NCI-H1092 treated with DMSO at 0.1 percent for 48 hours (cell line): ENCODE measurements at regions not wholly inside any gene's neighbourhood (a gene's known extent, or its start where the extent isn't known, plus 50 kb on each side); places are given as distances from the start of the nearest gene placed in this dataset.

Experiments used
- DNase-seq: peaks from one replicate; lab custom pipeline; 2025; lab: John Stamatoyannopoulos, UW

DNA sequence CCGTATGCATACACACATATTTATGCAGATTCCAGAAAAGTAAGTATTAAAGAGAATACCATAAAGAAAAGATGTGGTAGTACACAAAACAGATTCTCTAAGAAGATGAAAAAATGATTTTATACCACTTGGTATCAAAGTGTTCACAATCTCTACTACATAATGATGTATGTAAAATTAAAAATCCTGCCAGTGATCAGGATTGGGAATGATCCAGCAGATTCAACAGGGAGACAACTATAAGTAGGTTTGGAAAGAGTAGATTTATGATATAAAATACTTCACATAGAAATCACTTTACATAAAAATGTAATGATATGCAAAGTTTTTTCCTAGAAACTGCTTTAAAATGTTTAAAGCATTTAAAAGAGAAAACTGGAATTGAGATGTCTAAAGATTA, 447.0 kb downstream of the CNTNAP4 start:
- DNase-seq, result no peak

DNA sequence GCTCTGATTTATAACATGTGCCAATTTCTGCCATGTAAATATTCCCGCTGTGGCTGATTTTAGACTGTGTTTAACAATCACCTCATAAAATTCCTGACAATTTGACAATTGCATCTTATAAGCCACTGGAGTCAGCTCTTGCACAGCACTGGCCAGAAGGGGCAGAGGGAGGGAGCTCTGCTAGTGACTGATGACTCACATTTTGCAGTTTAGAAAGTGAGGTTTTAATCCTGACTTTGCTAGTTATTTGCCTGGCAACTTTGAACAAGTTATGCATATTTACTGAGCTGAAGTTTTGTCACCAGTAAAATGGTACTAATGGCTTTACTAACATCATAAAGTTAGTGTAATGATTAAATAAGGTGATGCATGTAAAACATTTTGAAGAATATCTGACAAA, 452.3 kb downstream of the CNTNAP4 start:
- DNase-seq, result no peak

GRCh38 chr16:76732894-76733293, 455.7 kb downstream of the CNTNAP4 start:
- no peak for DNase-seq

DNA sequence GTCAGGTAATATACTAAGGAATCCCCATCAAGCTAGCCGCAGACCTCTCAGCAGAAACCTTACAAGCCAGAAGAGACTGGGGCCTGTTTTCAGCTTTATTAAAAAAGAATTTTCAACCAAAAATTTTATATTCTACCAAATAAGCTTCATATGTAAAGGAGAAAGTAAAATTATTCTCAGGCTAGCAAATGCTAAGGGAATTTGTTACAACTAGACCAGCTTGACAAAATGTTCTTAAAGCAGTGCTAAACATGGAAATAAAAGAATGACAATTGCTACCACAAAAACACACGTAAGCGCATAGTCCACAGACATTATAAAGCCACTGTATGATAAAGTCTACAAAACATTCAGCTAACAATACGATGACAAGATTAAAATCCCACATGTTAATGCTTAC, 449.4 kb upstream of the MON1B start:
- no peak for DNase-seq

- DNase-seq, result peak; percentile 15
Measured at GRCh38 chr16:76748461-76749348, 442.3 kb upstream of the MON1B start.

- DNase-seq, result no peak
Measured at GRCh38 chr16:76749780-76750375, 441.1 kb upstream of the MON1B start.

DNA sequence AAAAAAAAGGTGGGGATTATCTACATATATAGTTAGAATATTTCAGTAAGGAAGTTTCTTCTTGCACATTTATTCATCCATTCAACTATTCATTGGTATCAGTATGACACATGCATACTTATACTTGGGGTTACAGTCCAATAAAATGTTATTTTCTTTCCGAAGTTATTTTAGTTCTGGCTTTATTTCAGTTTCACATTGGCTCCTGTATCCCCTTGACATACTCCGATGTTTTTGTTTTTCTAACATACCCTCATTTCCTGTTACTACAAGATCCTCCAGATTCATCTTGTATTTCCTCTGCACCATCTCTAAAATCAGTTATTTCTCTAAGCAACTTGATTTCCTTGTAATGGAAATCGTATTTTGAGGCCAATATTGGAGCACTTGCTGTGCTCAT, 435.5 kb upstream of the MON1B start:
- no peak for DNase-seq

DNA sequence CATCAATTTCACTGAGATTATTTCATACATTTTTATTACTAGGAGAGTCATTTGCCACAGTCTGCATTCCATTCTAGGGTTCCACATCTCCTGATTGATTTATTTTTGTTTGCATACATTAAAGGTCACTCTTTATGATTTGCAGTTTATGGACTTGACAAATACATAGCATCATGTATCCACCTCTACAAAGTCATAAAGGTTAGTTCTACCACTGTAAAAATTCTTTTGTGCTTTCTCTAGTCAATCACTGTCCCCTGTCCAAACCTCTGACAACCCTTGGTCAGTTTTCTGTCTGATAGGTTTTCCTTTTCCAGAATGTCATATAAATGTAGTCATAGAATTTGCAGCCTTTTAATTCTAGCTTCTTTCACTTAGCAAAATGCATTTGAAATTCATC, 434.6 kb upstream of the MON1B start:
- no peak for DNase-seq

DNA sequence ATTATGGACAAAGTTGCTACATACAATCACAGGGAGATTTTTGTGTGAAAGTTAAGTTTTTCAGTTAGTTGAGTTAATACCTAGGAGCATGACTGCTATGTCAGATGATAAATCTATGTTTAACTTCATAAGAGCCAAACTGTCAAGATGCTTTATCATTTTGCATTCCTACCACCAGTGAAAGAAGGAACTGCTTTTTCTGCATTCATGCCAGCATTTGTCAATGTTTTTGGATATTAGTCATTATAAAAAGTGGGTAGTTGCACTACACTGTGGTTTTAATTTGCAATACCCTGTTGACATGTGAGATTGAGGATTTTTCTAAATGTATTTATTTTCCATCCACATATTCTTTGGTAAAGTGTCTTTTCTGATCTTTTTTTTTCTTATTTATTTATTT, 434.0 kb upstream of the MON1B start:
- no peak for DNase-seq

DNA sequence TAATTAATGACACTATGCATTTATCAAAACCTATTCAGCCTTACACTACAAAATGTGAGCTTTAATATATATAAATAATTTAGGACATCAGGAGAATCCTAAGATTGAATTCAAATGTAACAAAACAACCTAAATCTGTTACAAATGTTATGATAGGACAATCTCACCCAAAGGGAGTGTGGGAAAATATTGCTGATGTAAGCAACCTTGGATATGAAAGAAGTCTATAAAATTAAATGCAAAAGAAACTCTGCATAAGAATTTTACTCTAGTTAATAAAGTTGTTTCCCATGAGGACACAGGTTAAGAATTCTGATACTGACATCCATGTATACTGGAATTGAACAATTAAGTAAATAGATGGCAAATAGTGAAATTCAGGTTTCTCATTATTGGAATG, 424.5 kb upstream of the MON1B start:
- no peak for DNase-seq

DNA sequence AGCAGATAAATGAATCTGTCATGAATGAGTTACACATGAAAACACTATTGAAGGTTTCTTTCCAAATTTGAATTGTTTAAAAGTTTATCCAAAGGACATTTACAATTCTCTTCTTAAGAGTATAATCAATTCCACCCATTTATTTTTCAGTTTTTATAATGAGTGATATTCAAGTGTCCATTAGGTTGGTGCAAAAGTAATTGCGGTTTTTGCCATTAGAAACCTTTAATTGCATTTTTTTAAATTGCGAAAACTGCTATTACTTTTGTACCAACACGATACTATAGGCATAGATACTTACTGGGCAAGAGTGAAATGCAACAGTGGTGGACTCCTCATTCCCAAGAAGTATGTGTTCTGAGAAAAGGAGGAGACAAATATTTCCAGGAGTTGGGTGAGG, 422.7 kb upstream of the MON1B start:
- DNase-seq, result no peak

- no peak for DNase-seq
Measured at GRCh38 chr16:76768948-76769347, 422.0 kb upstream of the MON1B start.

DNA sequence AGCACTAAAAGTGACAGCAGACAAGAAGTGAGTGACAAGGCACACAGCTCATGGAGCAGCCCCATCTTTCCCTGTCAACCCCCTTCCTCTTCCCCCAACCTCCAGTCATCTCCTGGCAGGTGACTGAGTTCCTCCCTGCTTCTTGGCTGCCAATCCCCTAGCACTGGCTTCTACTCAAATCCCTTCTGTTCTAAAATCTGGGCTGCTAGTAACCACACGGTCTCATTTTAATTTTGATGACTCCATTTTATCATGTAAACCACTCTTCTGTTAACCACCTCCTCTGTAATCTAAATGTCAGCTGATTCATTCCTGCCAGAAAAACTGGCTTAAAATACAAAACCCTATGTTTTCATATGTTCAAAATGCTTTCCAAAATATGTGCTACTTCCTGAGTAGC, 419.8 kb upstream of the MON1B start:
- DNase-seq, result no peak

- DNase-seq, result no peak
Measured at GRCh38 chr16:76777721-76778465, 413.1 kb upstream of the MON1B start.

DNA sequence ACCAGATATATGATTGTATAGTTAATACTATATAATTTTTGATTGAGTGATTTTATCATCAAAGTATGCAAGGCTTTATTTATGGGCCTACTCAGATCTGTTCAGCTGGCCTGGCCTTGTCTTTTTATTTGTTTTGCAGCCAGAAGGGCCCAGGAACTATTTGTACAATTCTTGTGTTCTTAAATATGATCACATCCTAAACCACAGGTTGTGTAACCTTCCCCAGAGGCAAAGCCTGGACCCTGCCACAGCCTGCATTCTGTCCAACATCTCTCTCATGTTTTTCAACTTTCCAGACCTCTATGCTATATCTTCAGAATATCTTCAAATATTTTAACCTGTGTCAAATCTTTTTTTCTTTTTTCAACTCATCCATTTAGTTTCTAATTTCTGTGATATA, 410.4 kb upstream of the MON1B start:
- DNase-seq, result no peak

GRCh38 chr16:76784530-76784929, 406.5 kb upstream of the MON1B start:
- DNase-seq, result no peak

DNA sequence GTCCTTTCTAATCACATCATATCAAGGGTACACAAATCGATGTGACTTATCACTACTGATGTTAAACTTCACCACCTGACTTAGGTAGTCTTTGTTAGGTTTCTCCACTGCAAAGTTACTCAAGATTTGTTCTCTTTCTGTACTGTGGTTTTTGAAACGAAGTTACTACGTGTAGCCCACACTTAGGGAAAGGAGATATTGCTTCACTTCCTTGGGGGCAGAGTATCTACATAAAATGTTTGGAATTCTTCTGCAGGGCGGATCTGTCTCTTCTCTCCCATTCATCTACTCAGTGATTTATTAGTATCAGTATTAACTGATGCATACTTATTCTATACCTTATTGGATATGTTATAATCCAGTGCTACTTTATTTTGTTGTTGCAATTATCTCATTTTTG, 403.6 kb upstream of the MON1B start:
- DNase-seq, result no peak

DNA sequence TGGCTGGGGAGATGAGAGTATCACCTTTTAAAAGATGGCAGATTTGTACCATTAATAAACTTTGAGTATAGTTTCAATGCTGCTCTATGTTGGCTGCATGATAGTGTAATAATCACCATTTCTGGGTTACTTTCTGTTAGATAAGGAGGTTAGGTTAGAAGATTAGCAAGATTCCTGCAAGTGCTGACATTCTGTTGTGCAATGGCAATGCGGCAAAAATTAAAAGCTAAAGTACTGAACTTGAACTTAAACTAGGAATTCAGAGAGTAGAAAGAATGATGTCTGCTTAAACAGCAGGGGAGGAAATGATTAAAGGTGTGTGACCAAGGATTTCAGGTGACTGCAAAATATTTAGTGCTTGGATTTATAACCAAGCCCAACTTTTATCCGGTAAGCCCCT, 399.8 kb upstream of the MON1B start:
- DNase-seq, result no peak

GRCh38 chr16:76796416-76796815, 394.6 kb upstream of the MON1B start:
- DNase-seq, result no peak

- DNase-seq, result no peak
Measured at GRCh38 chr16:76796978-76797377, 394.0 kb upstream of the MON1B start.

- no peak for DNase-seq
Measured at GRCh38 chr16:76797457-76797856, 393.5 kb upstream of the MON1B start.

- no peak for DNase-seq
Measured at GRCh38 chr16:76800196-76800595, 390.8 kb upstream of the MON1B start.

GRCh38 chr16:76801357-76801756, 389.6 kb upstream of the MON1B start:
- no peak for DNase-seq
